K562 (cell line): ENCODE measurements at regions not wholly inside any gene's neighbourhood (a gene's known extent, or its start where the extent isn't known, plus 50 kb on each side); places are given as distances from the start of the nearest gene placed in this dataset.
"Not testable (repeated sequence)": the region's sequence is repeated elsewhere in the genome, so short reads cannot be mapped to it uniquely, and the experiment has no call there.

Experiments
- ATAC-seq: fragments of 200-7000 bp; cut with Tn5 transposase; 3 replicates; pipeline ENCODE4 v1.9.1; 2020; ENCODE audit warnings: moderate library complexity
- BruUV-seq: library from RNA; stranded (reverse); fragments of 400-500 nt; replicated peaks from 2 replicates; lab custom pipeline; 2021; lab: Mats Ljungman, UMichigan
- CTCF ChIA-PET: fragments of 300-600 bp; formaldehyde crosslinking; extraction: SDS; loops from one replicate; lab custom pipeline; 2021; ENCODE audit warnings: low intra/inter-chr PET ratio; lab: Yijun Ruan, JAX
- POLR2A ChIA-PET: fragments of 300-600, 350-650 bp; sonication (Branson Sonifier 250); formaldehyde crosslinking; extraction: SDS; loops from one replicate; lab custom pipeline; 2021; ENCODE audit warnings: antibody characterized with exemption, inconsistent platforms; lab: Yijun Ruan, JAX
- DNase-seq, 4 experiments: peaks; one replicate each; pipeline versions ENCODE4 v3.0.0 to v3.0.0-alpha.2; 2011 to 2018; ENCODE audit warnings: low spot score in 3 of 4, mixed read lengths in 3 of 4; ENCODE audit errors: extremely low read depth in 1 of 4
- FAIRE-seq: peaks from 2 replicates; lab custom pipeline; 2011; peaks lifted over from hg19 to GRCh38; lab: Jason Lieb, UNC
- H2AFZ ChIP-seq: 2 replicates; pipeline ENCODE4 v1.6.0; 2011; ENCODE audit warnings: low read depth, low read length, control low read depth, inconsistent platforms
- H3K27ac ChIP-seq: fragments of 200-600 bp; 3 replicates; pipeline ENCODE4 v1.8.0; 2011; ENCODE audit warnings: low read depth, mild to moderate bottlenecking, control low read depth, inconsistent platforms, low read length, moderate library complexity, mixed read lengths; ENCODE audit errors: extremely low read depth
- H3K27me3 ChIP-seq, 2 experiments: fragments of 300-600 bp in 1 of 2; 2 replicates in 1 of 2; 3 replicates in 1 of 2; pipeline versions ENCODE4 v1.6.0 to v1.8.0; 2011; ENCODE audit warnings: inconsistent platforms in 2 of 2, low read length in 2 of 2, mild to moderate bottlenecking in 1 of 2, mixed read lengths in 1 of 2, moderate library complexity in 1 of 2; ENCODE audit not compliant: control insufficient read depth in 2 of 2, insufficient read depth in 2 of 2
- H3K36me3 ChIP-seq: fragments of 300-600 bp; 3 replicates; pipeline ENCODE4 v1.8.0; 2011; ENCODE audit warnings: mild to moderate bottlenecking, low read length, inconsistent platforms; ENCODE audit not compliant: control insufficient read depth, insufficient read depth
- H3K4me1 ChIP-seq, 2 experiments: fragments of 200-600 bp in 1 of 2; replicated peaks in 1 of 2; 2 replicates in 1 of 2; 3 replicates in 1 of 2; pipeline versions ENCODE4 v1.5.1 to v1.8.0; 2011; ENCODE audit warnings: inconsistent platforms in 2 of 2, low read length in 2 of 2, mild to moderate bottlenecking in 1 of 2, mixed read lengths in 1 of 2, moderate library complexity in 1 of 2; ENCODE audit not compliant: control insufficient read depth in 2 of 2, insufficient read depth in 2 of 2
- H3K4me2 ChIP-seq: 2 replicates; pipeline ENCODE4 v1.6.1; 2011; ENCODE audit warnings: low read length, control low read depth, inconsistent platforms, mixed read lengths; ENCODE audit not compliant: insufficient read depth
- H3K4me3 ChIP-seq: fragments of 200-600 bp; sonication (generic), shearing (Covaris generic); 2 replicates; pipeline ENCODE4 v1.5.1; 2016; ENCODE audit warnings: control low read depth, inconsistent platforms
- H3K79me2 ChIP-seq: fragments of 200-600 bp; 3 replicates; pipeline ENCODE4 v1.8.0; 2011; ENCODE audit warnings: low read length, inconsistent platforms; ENCODE audit not compliant: control insufficient read depth, insufficient read depth
- H3K9ac ChIP-seq, 2 experiments: 2 replicates each; pipeline versions ENCODE4 v1.6.0 to v1.6.1; 2011; ENCODE audit warnings: low read depth in 2 of 2, low read length in 2 of 2, control low read depth in 1 of 2, inconsistent platforms in 1 of 2, mild to moderate bottlenecking in 1 of 2, mixed read lengths in 1 of 2; ENCODE audit not compliant: insufficient read depth in 1 of 2
- H3K9me1 ChIP-seq: one replicate; pipeline ENCODE4 v1.6.0; 2011; ENCODE audit warnings: inconsistent platforms, mild to moderate bottlenecking, low read length, moderate library complexity; ENCODE audit not compliant: control insufficient read depth, insufficient read depth
- H3K9me3 ChIP-seq: replicated peaks from 2 replicates; pipeline ENCODE4 v1.5.1; 2011; ENCODE audit warnings: low read depth, low read length, inconsistent platforms; ENCODE audit not compliant: control insufficient read depth, insufficient read depth
- H4K20me1 ChIP-seq: replicated peaks from 2 replicates; pipeline ENCODE4 v1.6.1; 2011; ENCODE audit warnings: low read length, inconsistent platforms, mixed read lengths; ENCODE audit not compliant: control insufficient read depth, insufficient read depth
- WGBS: fragments of 100-300 bp; shearing (Covaris generic); methylation state at CpG from one replicate; pipeline ENCODE4 v1.1.6; 2016; ENCODE audit warnings: low coverage, mixed read lengths; ENCODE audit not compliant: insufficient coverage; ENCODE audit errors: missing lambda C conversion rate; 5-methylcytosine and 5-hydroxymethylcytosine counted together
- in situ Hi-C: fragments of 300-500 bp; cut with MboI; formaldehyde crosslinking; loops from 4 replicates; pipeline ENCODE4 v1.15.0; 2018; ENCODE audit warnings: inconsistent platforms, mixed read lengths
- intact Hi-C: fragments of 100-400 bp; cut with micrococcal nuclease; formaldehyde crosslinking; loops from 2 replicates; pipeline ENCODE4 v1.14.2; 2022

GRCh38 chr14:87734577-87735360 is 258.2 kb downstream of the GALC start:
- H3K79me2 ChIP-seq, H3K36me3 ChIP-seq, ATAC-seq, H4K20me1 ChIP-seq, DNase-seq, POLR2A ChIA-PET, BruUV-seq, H3K27ac ChIP-seq, H2AFZ ChIP-seq, in situ Hi-C loops, intact Hi-C loops, H3K4me2 ChIP-seq, H3K4me1 ChIP-seq, H3K9ac ChIP-seq, H3K9me3 ChIP-seq, H3K4me3 ChIP-seq, CTCF ChIA-PET, H3K9me1 ChIP-seq, FAIRE-seq, H3K27me3 ChIP-seq: not testable (repeated sequence)
- WGBS = 7% methylated on average over 27 of the region's 49 CpGs

GRCh38 chr14:87733115-87733514 is 259.9 kb downstream of the GALC start:
- WGBS = 0% methylated on average over 2 of the region's 7 CpGs
- H3K27ac ChIP-seq, H3K9me3 ChIP-seq, in situ Hi-C loops, H3K4me3 ChIP-seq, FAIRE-seq, H3K27me3 ChIP-seq, H3K79me2 ChIP-seq, H3K4me2 ChIP-seq, ATAC-seq, POLR2A ChIA-PET, H3K4me1 ChIP-seq, H3K36me3 ChIP-seq, BruUV-seq, H4K20me1 ChIP-seq, H3K9me1 ChIP-seq, H3K9ac ChIP-seq, CTCF ChIA-PET, H2AFZ ChIP-seq, intact Hi-C loops: not testable (repeated sequence)
- peak in 1 of 4 experiments; percentile 1 for DNase-seq
